BE2C (cell line): ENCODE measurements at regions not wholly inside any gene's neighbourhood (a gene's known extent, or its start where the extent isn't known, plus 50 kb on each side); places are given as distances from the start of the nearest gene placed in this dataset.
"Not testable (repeated sequence)": the region's sequence is repeated elsewhere in the genome, so short reads cannot be mapped to it uniquely, and the experiment has no call there.

Experiments used
- DNase-seq: peaks from one replicate; pipeline ENCODE4 v3.0.0-alpha.2; 2020
- H3K27me3 ChIP-seq: fragments of 250-450 bp; sonication (Bioruptor Pico); 2 replicates; pipeline ENCODE4 v1.5.1; 2020; ENCODE audit warnings: mild to moderate bottlenecking
- H3K36me3 ChIP-seq: fragments of 250-450 bp; sonication (Bioruptor Pico); 2 replicates; pipeline ENCODE4 v1.5.1; 2020; ENCODE audit warnings: mild to moderate bottlenecking
- H3K4me1 ChIP-seq: fragments of 250-450 bp; sonication (Bioruptor Pico); 2 replicates; pipeline ENCODE4 v1.5.1; 2020
- H3K4me3 ChIP-seq: 2 replicates; pipeline ENCODE4 v1.5.1; 2011; ENCODE audit warnings: low read depth, low read length
- H3K9me3 ChIP-seq: fragments of 250-450 bp; sonication (Bioruptor Pico); 2 replicates; pipeline ENCODE4 v1.5.1; 2020
- CTCF ChIP-seq: IDR thresholded peaks from 2 replicates; pipeline ENCODE4 v1.5.1; 2012; ENCODE audit warnings: mild to moderate bottlenecking, low read depth, low read length

GRCh38 chr14:106808458-106808857 is 1282.1 kb downstream of the TMEM121 start:
- Histone ChIP-seq H3K36me3 (no peaks in the 10 kb centered on the region), H3K9me3 (no peaks in the 10 kb centered on the region), H3K4me3 (no peak overlapping the region), H3K27me3 (no peaks in the 10 kb centered on the region), H3K4me1 (no peaks in the 10 kb centered on the region)
- DNase-seq, result no peak
- no peak for TF ChIP-seq CTCF

GRCh38 chr14:106808907-106809306 is 1282.5 kb downstream of the TMEM121 start:
- no peak for TF ChIP-seq CTCF
- no peaks in the 10 kb centered on the region for H3K36me3 ChIP-seq
- DNase-seq, result no peak

DNA sequence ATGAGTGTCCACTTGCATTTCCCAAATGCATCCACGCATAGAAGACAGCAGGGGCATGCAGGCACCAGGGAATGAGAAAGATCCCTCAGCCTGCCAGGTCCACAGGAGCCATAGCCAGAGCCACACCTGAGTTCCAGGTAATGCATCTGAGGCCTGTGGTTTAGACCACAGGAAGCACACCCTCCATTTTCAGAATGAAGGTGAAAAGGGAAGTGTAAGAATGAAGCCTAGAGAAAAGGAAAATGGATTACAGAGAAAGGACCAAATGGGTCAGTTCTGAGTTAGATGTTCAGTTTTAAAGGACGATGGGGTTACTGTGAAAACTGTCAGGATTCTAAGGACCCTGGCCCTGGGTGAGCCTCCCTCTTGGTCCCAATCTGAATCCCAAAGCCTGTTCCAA is 1283.2 kb downstream of the TMEM121 start:
- Histone ChIP-seq H3K9me3 (no peaks in the 10 kb centered on the region), H3K36me3 (no peaks in the 10 kb centered on the region), H3K4me1 (no peaks in the 10 kb centered on the region), H3K4me3 (no peak overlapping the region), H3K27me3 (no peaks in the 10 kb centered on the region)
- no peak for DNase-seq
- no peak for TF ChIP-seq CTCF

More at GRCh38 chr14:106808907-106809306, 1282.5 kb downstream of the TMEM121 start:
- no peaks in the 10 kb centered on the region for H3K27me3 ChIP-seq
- H3K9me3 ChIP-seq, result no peaks in the 10 kb centered on the region
- no peaks in the 10 kb centered on the region for H3K4me1 ChIP-seq
- no peak overlapping the region for H3K4me3 ChIP-seq

DNA sequence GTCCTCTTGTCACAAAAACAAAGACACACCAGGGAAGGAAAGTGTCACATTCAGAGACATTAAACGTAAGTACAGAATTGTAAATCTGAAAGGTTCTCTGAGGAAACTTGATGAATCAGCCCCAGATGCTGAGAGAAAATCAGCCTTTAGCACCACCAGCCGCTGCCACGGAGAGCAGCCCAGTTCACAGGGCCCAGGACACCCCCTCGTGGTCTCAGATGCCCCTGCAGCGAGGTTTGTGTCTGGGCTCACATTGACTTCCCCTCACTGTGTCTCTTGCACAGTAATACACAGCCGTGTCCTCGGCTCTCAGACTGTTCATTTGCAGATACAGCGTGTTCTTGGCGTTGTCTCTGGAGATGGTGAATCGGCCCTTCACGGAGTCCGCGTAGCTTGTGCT is 1283.8 kb downstream of the TMEM121 start:
- not testable (repeated sequence) for H3K4me1 ChIP-seq, DNase-seq, H3K9me3 ChIP-seq

DNA sequence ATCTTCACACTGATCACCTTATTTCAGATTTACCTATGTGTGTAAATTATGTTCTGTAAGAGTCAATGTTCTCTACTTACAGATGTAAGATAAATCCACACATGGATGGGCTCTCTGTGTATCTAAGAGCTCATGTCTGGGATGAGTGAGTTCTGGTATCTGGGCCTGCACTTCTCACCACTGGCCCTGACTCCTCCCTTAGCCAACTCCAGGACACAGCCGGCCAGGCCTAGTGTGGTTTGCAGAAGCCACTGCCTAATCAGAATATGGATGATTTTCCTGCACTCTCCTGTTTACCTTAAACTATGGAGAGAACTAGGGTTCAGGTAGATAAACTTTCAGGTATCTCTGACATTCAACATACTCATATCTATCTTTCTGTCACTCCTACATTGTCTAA is 1284.8 kb downstream of the TMEM121 start:
- no peaks in the 10 kb centered on the region for H3K36me3 ChIP-seq
- no peak for TF ChIP-seq CTCF
- no peaks in the 10 kb centered on the region for H3K9me3 ChIP-seq
- no peaks in the 10 kb centered on the region for H3K4me1 ChIP-seq
- H3K27me3 ChIP-seq, result no peaks in the 10 kb centered on the region
- no peak overlapping the region for H3K4me3 ChIP-seq
- DNase-seq, result no peak

More for the DNA sequence above, 1283.8 kb downstream of the TMEM121 start:
- H3K27me3 ChIP-seq, H3K36me3 ChIP-seq, H3K4me3 ChIP-seq: not testable (repeated sequence)

- H3K36me3 ChIP-seq, result no peaks in the 10 kb centered on the region
- no peaks in the 10 kb centered on the region for H3K4me1 ChIP-seq
- H3K9me3 ChIP-seq, result no peaks in the 10 kb centered on the region
- DNase-seq, result no peak
- no peak for TF ChIP-seq CTCF
- H3K4me3 ChIP-seq, result no peak overlapping the region
- H3K27me3 ChIP-seq, result no peaks in the 10 kb centered on the region
Observed at GRCh38 chr14:106812788-106813476, 1286.5 kb downstream of the TMEM121 start.
